ENCODE measurements at regions not wholly inside any gene's neighbourhood (a gene's known extent, or its start where the extent isn't known, plus 50 kb on each side); places are given as distances from the start of the nearest gene placed in this dataset.

DNA sequence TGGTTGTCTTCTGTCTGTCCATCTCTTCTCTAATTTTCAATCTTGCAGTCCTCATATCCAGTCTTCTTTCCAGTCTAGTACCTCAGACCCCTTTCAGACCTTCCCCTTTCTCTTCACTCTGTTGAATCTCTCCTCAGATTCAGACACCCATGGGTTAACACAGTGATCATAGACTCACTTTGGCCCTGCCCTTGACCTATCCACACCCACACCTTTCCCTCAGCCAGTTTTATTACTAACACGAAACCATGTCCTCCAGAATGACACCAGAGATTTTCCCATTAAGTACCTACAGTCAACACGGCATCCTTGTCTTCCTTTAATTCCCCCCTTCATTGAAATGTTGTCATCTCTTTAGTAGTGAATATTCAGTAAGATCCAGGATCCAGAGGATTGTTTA lies 74.5 kb upstream of the UBE2E2 start:
- no peaks in the 10 kb centered on the region for H3K27me3 ChIP-seq (ENCODE audit: control insufficient read depth in 1 of 2, insufficient read depth in 2 of 2, low read length in 2 of 2)
- intact Hi-C loops (cut with micrococcal nuclease; ENCODE audit: unreplicated experiment) (no loop called here), in situ Hi-C loops (cut with HindIII; ENCODE audit: extremely low pct_ligation_motif_present, low pct_unique_long_range_greater_than_20kb) (no loop called here)
- H3K4me2 ChIP-seq (ENCODE audit: low read depth, low read length) = peak overlapping the region; percentile 18; the same call in 1 of the 2 replicates
- no peaks in the 10 kb centered on the region for H3K9me3 ChIP-seq (ENCODE audit: low read length)
- no TSS peak for BruUV-seq (replicated peaks)
- no peak overlapping the region for H3K27ac ChIP-seq (ENCODE audit: extremely low read length, insufficient read depth, low read length)
- H3K36me3 ChIP-seq (replicated peaks in 1 of 2; ENCODE audit: control insufficient read depth in 1 of 2, insufficient read depth in 2 of 2, low read length in 2 of 2) = no peaks in the 10 kb centered on the region
- FAIRE-seq (no peak), ATAC-seq (no peak), DNase-seq (ENCODE audit: low spot score) (no peak)
- no peaks in the 10 kb centered on the region for H3K4me1 ChIP-seq (ENCODE audit: insufficient read depth, low read length)
- H3K9ac ChIP-seq (ENCODE audit: insufficient read depth, low read depth, low read length) = no peak overlapping the region
- no peak overlapping the region for H3K4me3 ChIP-seq (replicated peaks in 1 of 3; ENCODE audit: insufficient read depth in 1 of 3, low read depth in 2 of 3, low read length in 3 of 3)
- ChIA-PET CTCF (ENCODE audit: low intra/inter-chr PET ratio, low total read pairs) (no interaction called here), POLR2A (no interaction called here)
- no peaks in the 10 kb centered on the region for H4K20me1 ChIP-seq (ENCODE audit: insufficient read depth, low read length)
- H3K79me2 ChIP-seq (ENCODE audit: insufficient read depth, low read length) = no peaks in the 10 kb centered on the region
- no peak overlapping the region for H2AFZ ChIP-seq (ENCODE audit: low read length)
- WGBS (ENCODE audit: low lambda C conversion rate) = 6% methylated on average over 2 of the region's 2 CpGs
- TF ChIP-seq HHEX (CRISPR knock-in tag; IDR thresholded peaks at IDR 0.05) (no peak), FOXP1 (IDR thresholded peaks at IDR 0.05) (no peak), FOXP1 (CRISPR knock-in tag; IDR thresholded peaks at IDR 0.05) (no peak), TFDP2 (CRISPR knock-in tag; IDR thresholded peaks at IDR 0.05) (no peak), NFKBIZ (CRISPR knock-in tag; IDR thresholded peaks at IDR 0.05) (no peak), LBX2 (CRISPR knock-in tag; IDR thresholded peaks at IDR 0.05; ENCODE audit: borderline replicate concordance) (no peak), ZBTB7B (CRISPR knock-in tag; IDR thresholded peaks at IDR 0.05) (no peak), ZNF546 (CRISPR knock-in tag; conservative IDR thresholded peaks at IDR 0.05) (no peak), DMAP1 (CRISPR knock-in tag; IDR thresholded peaks at IDR 0.05) (no peak), RORA (CRISPR knock-in tag; IDR thresholded peaks at IDR 0.05) (no peak), PRPF4 (IDR thresholded peaks at IDR 0.05; ENCODE audit: low read depth, low read length, poor library complexity, severe bottlenecking) (no peak), ZSCAN20 (CRISPR knock-in tag; IDR thresholded peaks at IDR 0.05; ENCODE audit: borderline replicate concordance) (no peak), POLR2G (IDR thresholded peaks at IDR 0.05; ENCODE audit: low read depth, low read length) (no peak), ETV6 (CRISPR knock-in tag; conservative IDR thresholded peaks at IDR 0.05) (no peak), PPARG (CRISPR knock-in tag; conservative IDR thresholded peaks at IDR 0.05) (no peak)
- TF ChIP-seq, protein P1, sequence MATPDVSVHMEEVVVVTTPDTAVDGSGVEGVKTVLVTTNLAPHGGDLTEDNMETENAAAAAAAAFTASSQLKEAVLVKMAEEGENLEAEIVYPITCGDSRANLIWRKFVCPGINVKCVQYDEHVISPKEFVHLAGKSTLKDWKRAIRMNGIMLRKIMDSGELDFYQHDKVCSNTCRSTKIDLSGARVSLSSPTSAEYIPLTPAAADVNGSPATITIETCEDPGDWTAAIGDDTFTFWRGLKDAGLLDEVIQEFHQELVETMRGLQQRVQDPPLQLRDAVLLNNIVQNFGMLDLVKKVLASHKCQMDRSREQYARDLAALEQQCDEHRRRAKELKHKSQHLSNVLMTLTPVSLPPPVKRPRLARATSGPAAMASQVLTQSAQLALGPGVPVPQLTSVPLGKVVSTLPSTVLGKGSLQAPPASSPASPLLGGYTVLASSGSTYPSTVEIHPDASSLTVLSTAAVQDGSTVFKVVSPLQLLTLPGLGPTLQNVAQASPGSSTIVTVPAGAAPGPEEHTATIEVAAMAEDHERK (CRISPR knock-in tag; IDR thresholded peaks at IDR 0.05; ENCODE audit: low read depth) = no peak
- TF ChIP-seq, protein P2, sequence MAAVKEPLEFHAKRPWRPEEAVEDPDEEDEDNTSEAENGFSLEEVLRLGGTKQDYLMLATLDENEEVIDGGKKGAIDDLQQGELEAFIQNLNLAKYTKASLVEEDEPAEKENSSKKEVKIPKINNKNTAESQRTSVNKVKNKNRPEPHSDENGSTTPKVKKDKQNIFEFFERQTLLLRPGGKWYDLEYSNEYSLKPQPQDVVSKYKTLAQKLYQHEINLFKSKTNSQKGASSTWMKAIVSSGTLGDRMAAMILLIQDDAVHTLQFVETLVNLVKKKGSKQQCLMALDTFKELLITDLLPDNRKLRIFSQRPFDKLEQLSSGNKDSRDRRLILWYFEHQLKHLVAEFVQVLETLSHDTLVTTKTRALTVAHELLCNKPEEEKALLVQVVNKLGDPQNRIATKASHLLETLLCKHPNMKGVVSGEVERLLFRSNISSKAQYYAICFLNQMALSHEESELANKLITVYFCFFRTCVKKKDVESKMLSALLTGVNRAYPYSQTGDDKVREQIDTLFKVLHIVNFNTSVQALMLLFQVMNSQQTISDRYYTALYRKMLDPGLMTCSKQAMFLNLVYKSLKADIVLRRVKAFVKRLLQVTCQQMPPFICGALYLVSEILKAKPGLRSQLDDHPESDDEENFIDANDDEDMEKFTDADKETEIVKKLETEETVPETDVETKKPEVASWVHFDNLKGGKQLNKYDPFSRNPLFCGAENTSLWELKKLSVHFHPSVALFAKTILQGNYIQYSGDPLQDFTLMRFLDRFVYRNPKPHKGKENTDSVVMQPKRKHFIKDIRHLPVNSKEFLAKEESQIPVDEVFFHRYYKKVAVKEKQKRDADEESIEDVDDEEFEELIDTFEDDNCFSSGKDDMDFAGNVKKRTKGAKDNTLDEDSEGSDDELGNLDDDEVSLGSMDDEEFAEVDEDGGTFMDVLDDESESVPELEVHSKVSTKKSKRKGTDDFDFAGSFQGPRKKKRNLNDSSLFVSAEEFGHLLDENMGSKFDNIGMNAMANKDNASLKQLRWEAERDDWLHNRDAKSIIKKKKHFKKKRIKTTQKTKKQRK (IDR thresholded peaks at IDR 0.05; ENCODE audit: low read length) = no peak

All from HepG2 (cell line).